ENCODE measurements at regions not wholly inside any gene's neighbourhood (a gene's known extent, or its start where the extent isn't known, plus 50 kb on each side); places are given as distances from the start of the nearest gene placed in this dataset.
"Not testable (repeated sequence)": the region's sequence is repeated elsewhere in the genome, so short reads cannot be mapped to it uniquely, and the experiment has no call there.

DNA sequence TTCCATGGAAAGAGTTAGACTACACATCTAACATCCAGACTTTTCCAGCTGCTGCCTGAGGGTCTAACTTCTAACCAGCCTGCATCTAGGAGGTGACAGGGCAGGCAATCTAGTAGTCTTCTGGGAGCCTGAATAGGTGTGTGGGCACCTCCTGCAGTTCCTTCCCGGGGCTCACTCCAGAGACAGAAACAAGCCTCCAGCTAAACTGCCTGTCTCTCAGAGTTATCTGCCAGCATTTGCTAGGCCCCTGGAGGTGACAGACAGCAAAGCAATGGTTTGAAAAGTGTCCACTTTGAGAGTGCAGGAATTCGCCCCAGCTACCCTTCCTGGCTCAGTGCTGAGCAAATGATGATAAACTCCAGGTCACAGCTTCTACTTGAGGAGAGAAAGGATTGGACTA lies 240.5 kb upstream of the PRSS16 start:
- Mint-ChIP-seq H3K36me3 (peaks cover 5% of the 10 kb centered on the region), H3K27ac (no peak overlapping the region), H3K9me3 (peaks cover 2% of the 10 kb centered on the region), H3K27me3 (peaks cover 28% of the 10 kb centered on the region), H3K4me3 (no peak overlapping the region), H3K4me1 (no peaks in the 10 kb centered on the region)
- DNase-seq, result no peak

DNA sequence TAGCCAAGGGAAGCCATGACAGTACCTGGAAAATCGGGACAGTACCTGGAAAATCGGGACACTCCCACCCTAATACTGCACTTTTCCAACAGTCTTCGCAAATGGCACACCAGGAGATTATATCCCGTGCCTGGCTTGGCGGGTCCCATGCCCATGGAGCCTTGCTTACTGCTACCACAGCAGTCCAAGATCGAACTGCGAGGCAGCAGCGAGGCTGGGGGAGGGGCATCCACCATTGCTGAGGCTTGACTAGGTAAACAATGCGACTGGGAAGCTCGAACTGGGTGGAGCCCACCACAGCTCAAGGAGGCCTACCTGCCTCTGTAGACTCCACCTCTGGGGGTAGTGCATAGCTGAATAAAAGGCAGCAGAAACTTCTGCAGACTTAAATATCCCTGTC lies 238.9 kb upstream of the PRSS16 start:
- peaks cover 26% of the 10 kb centered on the region for H3K27me3 Mint-ChIP-seq
- not testable (repeated sequence) for H3K36me3 Mint-ChIP-seq, H3K4me3 Mint-ChIP-seq, DNase-seq, H3K4me1 Mint-ChIP-seq, H3K9me3 Mint-ChIP-seq, H3K27ac Mint-ChIP-seq

DNA sequence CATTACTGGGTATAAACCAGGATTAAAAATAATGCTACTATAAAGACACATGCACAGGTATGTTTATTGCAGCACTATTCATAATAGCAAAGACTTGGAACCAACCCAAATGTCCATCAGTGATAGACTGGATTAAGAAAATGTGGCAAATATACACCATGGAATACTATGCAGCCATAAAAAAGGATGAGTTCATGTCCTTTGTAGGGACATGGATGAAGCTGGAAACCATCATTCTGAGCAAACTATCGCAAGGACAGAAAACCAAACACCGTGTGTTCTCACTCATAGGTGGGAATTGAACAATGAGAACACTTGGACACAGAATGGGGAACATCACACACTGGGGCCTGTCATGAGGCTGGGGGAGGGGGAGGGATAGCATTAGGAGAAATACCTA lies 233.4 kb upstream of the PRSS16 start:
- Mint-ChIP-seq H3K27me3 (peaks cover 23% of the 10 kb centered on the region), H3K9me3 (peaks cover 26% of the 10 kb centered on the region)
- not testable (repeated sequence) for H3K4me1 Mint-ChIP-seq, DNase-seq, H3K27ac Mint-ChIP-seq, H3K4me3 Mint-ChIP-seq, H3K36me3 Mint-ChIP-seq

DNA sequence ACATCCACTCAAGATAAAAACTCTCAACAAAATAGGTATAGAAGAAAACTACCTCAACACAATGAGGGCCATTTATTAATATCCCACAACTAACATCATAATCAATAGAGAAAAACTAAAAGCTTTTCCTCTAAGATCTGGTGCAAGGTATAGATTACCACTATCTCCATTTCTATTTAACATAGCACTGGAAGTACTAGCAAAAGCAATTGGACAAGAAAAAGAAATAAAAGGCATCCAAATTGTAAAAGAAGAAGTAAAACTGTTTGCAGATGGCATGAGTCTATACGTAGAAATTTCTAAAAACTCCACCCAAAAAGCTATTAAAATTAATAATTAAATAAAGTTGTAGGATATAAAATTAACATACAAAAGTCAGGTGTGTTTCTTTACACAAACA lies 230.8 kb upstream of the PRSS16 start:
- Mint-ChIP-seq H3K27ac (no peak overlapping the region), H3K36me3 (peaks cover 2% of the 10 kb centered on the region), H3K4me1 (peaks cover 6% of the 10 kb centered on the region), H3K9me3 (peaks cover 24% of the 10 kb centered on the region), H3K4me3 (no peak overlapping the region), H3K27me3 (peaks cover 3% of the 10 kb centered on the region)
- DNase-seq, result no peak

DNA sequence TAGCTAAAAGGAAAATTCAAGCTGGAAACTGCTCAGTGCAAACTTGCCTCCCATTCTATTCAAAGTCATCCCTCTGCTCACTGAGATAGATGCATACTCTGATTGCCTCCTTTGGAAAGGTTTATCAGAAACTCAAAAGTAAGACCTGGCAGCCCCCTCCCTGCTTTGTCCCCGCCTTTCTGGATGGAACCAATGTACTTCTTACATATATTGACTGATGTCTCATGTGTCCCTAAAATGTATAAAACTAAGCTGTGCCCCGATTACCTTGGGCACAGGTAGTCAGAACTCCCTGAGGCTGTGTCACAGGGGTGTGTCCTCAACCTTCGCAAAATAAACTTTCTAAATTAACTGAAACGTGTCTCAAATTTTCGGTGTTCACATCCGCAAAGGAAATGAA lies 229.1 kb upstream of the PRSS16 start:
- not testable (repeated sequence) for H3K4me3 Mint-ChIP-seq

DNA sequence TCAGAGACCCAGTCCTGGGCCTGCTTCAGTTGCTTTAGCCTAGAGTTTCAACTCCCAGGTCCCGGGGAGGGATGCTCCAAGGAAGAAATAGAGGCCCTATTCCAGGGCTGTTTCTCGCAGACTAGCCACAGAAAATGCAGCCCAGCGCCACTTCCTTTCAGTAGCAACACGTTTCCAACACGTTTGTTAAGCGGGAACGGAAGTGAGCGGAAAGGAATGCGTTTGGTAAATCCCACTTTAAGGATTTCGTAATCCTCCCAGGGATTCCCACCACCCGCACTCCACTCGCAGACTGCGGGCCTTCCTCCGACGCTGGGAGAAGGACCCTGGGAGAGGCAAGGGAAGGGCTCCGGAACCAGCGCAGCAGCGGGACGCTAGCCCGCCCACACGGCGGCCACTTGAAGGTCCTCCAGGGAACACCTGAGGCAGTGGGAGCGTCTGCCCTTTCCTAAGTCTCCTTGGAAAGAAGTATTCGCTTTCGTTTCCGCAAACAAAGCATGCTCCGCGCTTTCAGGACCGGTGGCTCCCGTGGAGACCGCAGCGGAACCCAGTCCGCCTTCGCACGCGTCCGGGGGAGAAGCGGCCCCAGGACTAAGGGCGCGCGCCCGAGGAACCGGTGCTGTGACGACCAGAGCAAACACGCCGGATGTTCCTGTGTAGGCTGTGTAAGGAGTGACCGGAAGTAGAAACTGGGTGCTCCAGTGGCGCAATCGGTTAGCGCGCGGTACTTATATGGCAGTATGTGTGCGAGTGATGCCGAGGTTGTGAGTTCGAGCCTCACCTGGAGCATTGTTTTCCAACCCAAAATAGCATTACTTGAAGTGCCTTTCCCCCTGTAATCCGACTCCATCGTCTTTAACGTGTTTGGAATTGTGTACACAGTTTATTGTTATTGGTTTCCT lies 227.6 kb upstream of the PRSS16 start:
- Mint-ChIP-seq H3K27me3 (peaks cover 14% of the 10 kb centered on the region), H3K36me3 (peaks cover 2% of the 10 kb centered on the region), H3K4me1 (peaks cover 6% of the 10 kb centered on the region), H3K4me3 (peak overlapping the region; percentile 82), H3K9me3 (peaks cover 16% of the 10 kb centered on the region), H3K27ac (peak overlapping the region; percentile 62)
- DNase-seq, result peak; percentile 66

More for the DNA sequence above, 229.1 kb upstream of the PRSS16 start:
- peaks cover 21% of the 10 kb centered on the region for H3K9me3 Mint-ChIP-seq
- not testable (repeated sequence) for H3K4me1 Mint-ChIP-seq, H3K27ac Mint-ChIP-seq, H3K27me3 Mint-ChIP-seq, H3K36me3 Mint-ChIP-seq, DNase-seq

DNA sequence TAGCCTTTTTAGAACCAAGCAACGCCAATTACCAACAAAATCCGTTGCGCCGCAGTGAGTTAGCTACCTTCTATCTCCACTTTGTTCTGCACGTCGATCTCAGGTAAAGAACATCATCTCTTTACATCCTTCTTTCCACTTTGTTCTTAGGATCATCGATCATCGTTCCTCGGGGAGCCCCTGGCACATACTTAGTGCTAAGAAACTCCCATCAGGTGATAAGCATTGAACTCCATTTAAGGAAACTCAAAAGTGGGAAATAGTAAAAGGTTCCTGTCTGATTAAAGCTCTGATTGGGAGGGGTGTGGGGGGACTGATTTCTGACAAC lies 227.0 kb upstream of the PRSS16 start:
- Mint-ChIP-seq H3K9me3 (peaks cover 12% of the 10 kb centered on the region), H3K27me3 (peaks cover 18% of the 10 kb centered on the region), H3K4me1 (peaks cover 6% of the 10 kb centered on the region), H3K4me3 (peak overlapping the region; percentile 82), H3K36me3 (peaks cover 2% of the 10 kb centered on the region), H3K27ac (peak overlapping the region; percentile 62)
- no peak for DNase-seq

DNA sequence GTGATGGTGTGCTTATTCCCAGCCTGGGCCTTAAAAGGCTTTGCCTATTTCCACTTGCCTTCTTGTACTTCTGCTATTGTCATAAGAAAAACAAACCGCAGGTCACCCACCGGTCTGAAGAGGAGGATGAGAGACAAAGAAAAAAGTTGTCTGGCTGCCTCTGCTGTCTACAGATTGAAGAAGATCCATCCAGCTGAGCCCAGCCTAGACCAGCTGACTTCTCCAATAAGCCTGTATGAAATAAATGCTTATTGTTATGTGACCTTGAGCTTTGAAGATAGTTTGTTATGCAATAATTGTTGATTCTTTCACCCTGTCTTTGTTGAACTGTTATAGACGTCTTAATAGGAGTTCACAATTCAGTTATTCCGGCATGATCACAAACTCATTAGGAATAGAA lies 223.8 kb upstream of the PRSS16 start:
- peaks cover 6% of the 10 kb centered on the region for H3K4me1 Mint-ChIP-seq
- H3K9me3 Mint-ChIP-seq, result no peaks in the 10 kb centered on the region
- H3K27me3 Mint-ChIP-seq, result peaks cover 26% of the 10 kb centered on the region
- H3K4me3 Mint-ChIP-seq, result no peak overlapping the region
- H3K27ac Mint-ChIP-seq, result no peak overlapping the region
- H3K36me3 Mint-ChIP-seq, result peaks cover 2% of the 10 kb centered on the region
- no peak for DNase-seq

DNA sequence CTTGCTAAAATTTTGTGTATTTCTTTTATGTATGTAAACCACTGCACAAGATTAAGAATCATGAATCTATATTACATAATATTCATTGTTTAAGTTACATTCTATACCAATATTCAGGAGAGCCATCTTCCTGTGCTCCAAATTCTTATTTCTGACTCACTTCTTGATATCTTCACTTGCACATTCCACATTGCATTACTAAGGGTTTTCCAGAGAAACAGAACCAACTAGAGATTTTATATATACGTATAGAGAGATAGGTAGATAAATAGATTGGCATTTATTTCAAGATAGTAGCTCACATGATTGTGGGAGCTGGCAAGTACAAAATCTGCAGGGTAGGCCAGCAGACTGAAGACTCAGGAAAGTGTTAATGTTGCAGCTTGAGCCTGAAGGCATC lies 222.2 kb upstream of the PRSS16 start:
- H3K27ac Mint-ChIP-seq, result no peak overlapping the region
- peaks cover 30% of the 10 kb centered on the region for H3K27me3 Mint-ChIP-seq
- H3K4me1 Mint-ChIP-seq, result peaks cover 2% of the 10 kb centered on the region
- no peaks in the 10 kb centered on the region for H3K9me3 Mint-ChIP-seq
- no peak for DNase-seq
- no peak overlapping the region for H3K4me3 Mint-ChIP-seq
- H3K36me3 Mint-ChIP-seq, result peaks cover 1% of the 10 kb centered on the region

DNA sequence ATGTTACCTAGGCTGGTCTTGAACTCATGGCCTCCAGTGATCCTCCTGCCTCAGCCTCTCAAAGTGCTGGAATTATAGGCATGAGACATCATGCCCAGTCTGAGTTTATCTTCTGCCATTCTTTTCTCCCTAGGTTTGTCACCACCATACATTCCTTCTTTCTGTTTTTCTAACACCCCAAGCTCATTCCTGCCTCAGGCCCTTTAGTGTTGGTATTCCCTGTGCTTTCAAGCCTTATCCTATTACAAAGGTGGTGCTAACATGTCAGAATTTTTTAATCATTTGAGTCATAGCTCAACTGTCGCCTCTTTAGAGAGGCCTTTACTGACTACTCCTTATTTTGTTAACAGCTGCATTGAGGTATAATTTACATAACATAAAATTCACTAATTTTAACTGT lies 221.1 kb upstream of the PRSS16 start:
- no peaks in the 10 kb centered on the region for H3K36me3 Mint-ChIP-seq
- no peaks in the 10 kb centered on the region for H3K9me3 Mint-ChIP-seq
- no peak overlapping the region for H3K4me3 Mint-ChIP-seq
- H3K27me3 Mint-ChIP-seq, result peaks cover 33% of the 10 kb centered on the region
- H3K27ac Mint-ChIP-seq, result no peak overlapping the region
- no peak for DNase-seq
- no peaks in the 10 kb centered on the region for H3K4me1 Mint-ChIP-seq

DNA sequence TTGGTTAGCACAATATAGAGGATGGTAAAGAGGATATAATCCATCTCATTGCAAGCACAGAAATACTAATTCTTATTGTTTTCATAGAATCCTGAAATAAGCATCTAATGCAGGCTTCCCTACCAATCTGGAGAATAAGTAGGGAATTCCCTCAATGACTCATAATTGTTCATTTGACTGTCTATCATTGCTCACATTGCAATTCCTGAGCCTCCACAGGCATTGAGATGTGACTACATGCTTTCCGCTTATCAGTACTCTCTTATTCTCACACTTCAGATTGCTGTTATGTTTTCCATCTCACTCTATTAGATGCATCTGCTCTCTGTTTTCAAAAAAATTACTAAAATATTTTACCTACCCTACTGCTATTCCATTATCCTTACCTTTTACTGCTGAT lies 216.2 kb upstream of the PRSS16 start:
- Mint-ChIP-seq H3K4me1 (no peaks in the 10 kb centered on the region), H3K27ac (no peak overlapping the region), H3K36me3 (no peaks in the 10 kb centered on the region), H3K4me3 (no peak overlapping the region), H3K27me3 (peaks cover 40% of the 10 kb centered on the region), H3K9me3 (no peaks in the 10 kb centered on the region)
- DNase-seq, result no peak

DNA sequence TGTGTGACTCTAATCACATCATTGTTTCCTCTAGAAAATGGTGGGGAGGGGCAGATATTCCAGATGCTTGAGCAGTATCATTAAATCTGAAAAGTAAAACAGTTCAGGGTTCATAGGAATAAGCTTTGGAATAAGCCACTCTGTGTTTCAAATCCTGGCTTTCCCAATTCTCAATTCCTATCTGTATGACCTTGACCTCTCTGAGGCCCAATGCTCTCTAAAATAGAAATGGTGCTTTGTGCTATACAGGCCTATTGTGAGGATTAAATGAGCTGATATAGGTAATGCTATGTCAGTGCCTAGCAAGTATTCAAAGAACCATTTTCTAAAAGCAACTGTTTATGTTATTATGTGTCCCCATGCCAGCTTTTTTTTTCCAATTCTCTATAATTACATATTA lies 209.0 kb upstream of the PRSS16 start:
- no peak overlapping the region for H3K27ac Mint-ChIP-seq
- peaks cover 3% of the 10 kb centered on the region for H3K4me1 Mint-ChIP-seq
- H3K27me3 Mint-ChIP-seq, result peaks cover 52% of the 10 kb centered on the region
- H3K9me3 Mint-ChIP-seq, result no peaks in the 10 kb centered on the region
- no peak for DNase-seq
- no peaks in the 10 kb centered on the region for H3K36me3 Mint-ChIP-seq
- H3K4me3 Mint-ChIP-seq, result no peak overlapping the region

DNA sequence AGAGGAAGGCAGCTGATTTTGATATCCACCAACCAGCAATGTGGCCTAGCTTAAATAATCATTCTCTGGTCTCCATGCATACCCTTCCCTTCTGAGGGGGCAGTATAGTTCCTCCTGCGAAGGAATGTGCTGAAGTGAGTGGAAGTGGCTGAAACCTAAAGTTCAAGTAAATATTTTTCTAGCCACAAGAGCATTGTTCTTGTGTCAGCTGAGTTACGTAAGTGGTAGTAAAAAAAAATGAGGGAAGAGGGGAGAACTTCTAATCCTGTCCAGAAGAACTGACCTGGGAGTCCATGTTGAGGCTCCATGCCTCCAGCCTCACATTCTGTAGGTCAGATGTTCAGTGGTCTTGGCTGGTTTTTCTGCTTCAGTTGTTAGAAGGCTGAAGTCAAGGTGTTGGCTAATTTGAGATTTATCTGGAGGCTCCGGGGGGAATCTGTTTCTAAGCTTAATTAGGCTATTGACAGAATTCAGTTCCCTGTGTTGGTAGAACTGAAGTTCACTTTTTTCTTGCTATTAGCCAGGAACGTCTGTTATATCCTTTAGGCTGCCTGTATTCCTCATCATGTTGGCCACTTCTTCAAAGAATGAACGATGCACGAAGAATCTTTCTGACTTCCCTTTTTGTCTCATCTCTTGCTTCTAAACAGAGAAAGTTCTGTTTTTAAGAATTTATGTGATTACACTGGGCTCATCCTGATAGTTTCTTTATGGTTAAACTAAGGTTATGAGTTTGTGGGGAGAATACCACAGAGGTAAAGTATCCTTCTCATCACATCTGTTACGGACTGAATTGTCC lies 207.1 kb upstream of the PRSS16 start:
- H3K4me3 Mint-ChIP-seq, result no peak overlapping the region
- H3K9me3 Mint-ChIP-seq, result no peaks in the 10 kb centered on the region
- H3K27me3 Mint-ChIP-seq, result peaks cover 50% of the 10 kb centered on the region
- H3K4me1 Mint-ChIP-seq, result peaks cover 3% of the 10 kb centered on the region
- H3K27ac Mint-ChIP-seq, result no peak overlapping the region
- DNase-seq, result no peak
- H3K36me3 Mint-ChIP-seq, result no peaks in the 10 kb centered on the region

DNA sequence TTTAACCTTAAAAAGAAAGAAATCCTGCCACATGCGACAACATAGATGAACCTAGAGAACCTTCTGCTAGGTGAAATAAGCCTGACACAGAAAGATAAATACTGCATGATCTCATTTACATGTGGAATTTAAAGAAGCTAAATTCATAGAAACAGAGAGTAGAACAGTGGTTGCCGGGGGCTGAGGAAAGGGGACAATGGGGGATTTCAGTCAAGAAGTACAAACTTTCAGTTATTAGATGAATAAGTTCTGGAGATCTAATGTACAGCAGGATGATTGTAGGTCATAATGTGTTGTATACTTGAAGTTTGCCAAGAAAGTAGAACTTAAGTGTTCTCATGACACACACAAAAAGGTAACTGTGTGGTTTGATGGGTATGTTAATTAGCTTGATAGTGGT lies 204.3 kb upstream of the PRSS16 start:
- Mint-ChIP-seq H3K27me3 (peaks cover 51% of the 10 kb centered on the region), H3K4me1 (peaks cover 3% of the 10 kb centered on the region), H3K4me3 (no peak overlapping the region), H3K9me3 (no peaks in the 10 kb centered on the region), H3K36me3 (no peaks in the 10 kb centered on the region), H3K27ac (no peak overlapping the region)
- DNase-seq, result no peak

DNA sequence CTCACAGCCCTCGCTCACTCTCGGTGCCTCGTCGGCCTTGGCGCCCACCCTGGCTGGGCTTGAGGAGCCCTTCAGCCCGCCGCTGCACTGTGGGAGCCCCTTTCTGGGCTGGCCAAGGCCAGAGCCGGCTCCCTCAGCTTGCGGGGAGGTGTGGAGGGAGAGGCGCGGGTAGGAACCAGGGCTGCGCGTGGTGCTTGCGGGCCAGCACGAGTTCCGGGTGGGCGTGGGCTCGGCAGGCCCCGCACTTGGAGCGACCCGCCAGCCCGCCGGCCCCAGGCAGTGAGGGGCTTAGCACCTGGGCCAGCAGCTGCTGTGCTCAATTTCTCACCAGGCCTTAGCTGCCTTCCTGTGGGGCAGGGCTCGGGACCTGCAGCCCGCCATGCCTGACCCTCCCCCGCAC lies 202.4 kb upstream of the PRSS16 start:
- H3K4me1 Mint-ChIP-seq, H3K4me3 Mint-ChIP-seq, DNase-seq, H3K36me3 Mint-ChIP-seq, H3K27ac Mint-ChIP-seq, H3K9me3 Mint-ChIP-seq: not testable (repeated sequence)
- H3K27me3 Mint-ChIP-seq, result peaks cover 53% of the 10 kb centered on the region

DNA sequence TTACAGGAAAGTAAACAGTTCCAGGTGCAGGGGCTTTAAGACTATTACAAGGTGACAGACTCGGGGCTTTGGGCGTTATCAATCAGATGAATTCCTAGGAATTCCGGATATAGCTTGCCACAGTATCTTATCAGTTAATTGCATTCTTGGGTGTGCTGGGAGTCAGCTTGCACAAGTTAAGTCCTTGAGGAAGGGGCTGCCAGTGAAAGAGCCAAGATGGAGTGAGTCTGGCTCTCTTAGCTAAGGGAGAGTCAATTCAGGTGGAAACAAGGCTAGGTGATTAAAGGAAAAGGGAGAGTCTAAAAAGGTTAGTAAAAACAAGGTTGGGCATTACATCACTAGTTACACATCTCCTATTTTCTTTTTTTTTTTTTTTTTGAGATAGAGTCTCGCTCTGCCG lies 199.8 kb upstream of the PRSS16 start:
- not testable (repeated sequence) for H3K27ac Mint-ChIP-seq
- peaks cover 34% of the 10 kb centered on the region for H3K27me3 Mint-ChIP-seq

More for the DNA sequence above, 199.8 kb upstream of the PRSS16 start:
- not testable (repeated sequence) for H3K9me3 Mint-ChIP-seq, H3K4me3 Mint-ChIP-seq, DNase-seq, H3K36me3 Mint-ChIP-seq, H3K4me1 Mint-ChIP-seq

All from activated naive CD8-positive, alpha-beta T cell treated with anti-CD3 and anti-CD28 coated beads for 36 hours (primary cell).